ENCODE measurements at regions not wholly inside any gene's neighbourhood (a gene's known extent, or its start where the extent isn't known, plus 50 kb on each side); places are given as distances from the start of the nearest gene placed in this dataset.

DNA sequence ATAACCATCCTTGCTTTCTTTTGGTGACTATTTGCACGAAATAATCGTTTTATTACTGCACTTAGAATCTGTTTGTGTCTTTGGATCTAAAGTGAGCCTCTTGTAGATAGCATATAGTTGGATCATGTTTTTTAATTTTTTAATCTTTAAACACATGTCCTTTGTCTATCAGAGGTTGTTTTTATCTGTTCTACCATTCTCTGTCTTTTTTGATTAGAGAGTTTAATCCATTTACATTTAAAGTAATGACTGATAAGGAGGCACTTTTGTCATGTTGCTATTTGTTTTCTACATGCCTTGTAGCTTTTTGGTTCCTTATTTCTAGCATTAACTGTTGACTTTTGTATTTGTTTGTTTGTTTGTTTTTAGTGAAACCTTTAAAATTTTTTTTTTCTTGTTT lies 506.2 kb upstream of the RGS6 start:
- DNase-seq (no peak), ATAC-seq (no peak)
- Histone ChIP-seq H3K27me3 (no peaks in the 10 kb centered on the region), H3K27ac (no peak overlapping the region), H3K4me1 (no peaks in the 10 kb centered on the region), H3K4me3 (no peak overlapping the region), H3K9me3 (peaks cover 0 to 14% (median 0%) of the 10 kb centered on the region in 3 donors), H3K36me3 (no peaks in the 10 kb centered on the region)
- TF ChIP-seq, protein P1, sequence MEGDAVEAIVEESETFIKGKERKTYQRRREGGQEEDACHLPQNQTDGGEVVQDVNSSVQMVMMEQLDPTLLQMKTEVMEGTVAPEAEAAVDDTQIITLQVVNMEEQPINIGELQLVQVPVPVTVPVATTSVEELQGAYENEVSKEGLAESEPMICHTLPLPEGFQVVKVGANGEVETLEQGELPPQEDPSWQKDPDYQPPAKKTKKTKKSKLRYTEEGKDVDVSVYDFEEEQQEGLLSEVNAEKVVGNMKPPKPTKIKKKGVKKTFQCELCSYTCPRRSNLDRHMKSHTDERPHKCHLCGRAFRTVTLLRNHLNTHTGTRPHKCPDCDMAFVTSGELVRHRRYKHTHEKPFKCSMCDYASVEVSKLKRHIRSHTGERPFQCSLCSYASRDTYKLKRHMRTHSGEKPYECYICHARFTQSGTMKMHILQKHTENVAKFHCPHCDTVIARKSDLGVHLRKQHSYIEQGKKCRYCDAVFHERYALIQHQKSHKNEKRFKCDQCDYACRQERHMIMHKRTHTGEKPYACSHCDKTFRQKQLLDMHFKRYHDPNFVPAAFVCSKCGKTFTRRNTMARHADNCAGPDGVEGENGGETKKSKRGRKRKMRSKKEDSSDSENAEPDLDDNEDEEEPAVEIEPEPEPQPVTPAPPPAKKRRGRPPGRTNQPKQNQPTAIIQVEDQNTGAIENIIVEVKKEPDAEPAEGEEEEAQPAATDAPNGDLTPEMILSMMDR (IDR thresholded peaks at IDR 0.05 in 4 of 5, conservative IDR thresholded peaks at IDR 0.05 in 1 of 5) = no peak
- TF ChIP-seq POLR2A (IDR thresholded peaks at IDR 0.05) = no peak
- intact Hi-C loops (cut with DNase I; ENCODE audit: low total_unique reads) (no loop called here), in situ Hi-C loops (cut with MboI; ENCODE audit: low sequenced_read_pairs in 4 of 4) (no loop called here)

DNA sequence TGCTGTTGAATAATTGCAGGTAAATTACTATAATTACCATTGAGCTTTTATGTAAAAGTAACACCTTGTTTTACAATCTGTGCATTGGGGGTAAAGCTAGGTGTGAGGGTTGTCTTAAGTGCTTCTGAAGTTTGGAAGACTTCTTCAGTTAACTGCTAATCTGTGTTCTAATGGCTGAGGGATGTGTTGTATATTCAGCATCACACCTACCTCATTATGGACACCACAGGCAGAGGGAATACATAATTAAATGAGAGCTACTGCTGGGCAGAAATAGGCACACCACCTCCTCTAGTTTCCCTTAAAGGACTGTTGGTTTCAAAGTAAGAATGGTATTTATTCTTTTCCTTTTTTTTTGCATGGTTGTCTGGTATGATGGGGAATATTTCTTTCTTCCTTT lies 502.3 kb upstream of the RGS6 start:
- in situ Hi-C loops (cut with MboI; ENCODE audit: low sequenced_read_pairs in 4 of 4) = no loop called here

DNA sequence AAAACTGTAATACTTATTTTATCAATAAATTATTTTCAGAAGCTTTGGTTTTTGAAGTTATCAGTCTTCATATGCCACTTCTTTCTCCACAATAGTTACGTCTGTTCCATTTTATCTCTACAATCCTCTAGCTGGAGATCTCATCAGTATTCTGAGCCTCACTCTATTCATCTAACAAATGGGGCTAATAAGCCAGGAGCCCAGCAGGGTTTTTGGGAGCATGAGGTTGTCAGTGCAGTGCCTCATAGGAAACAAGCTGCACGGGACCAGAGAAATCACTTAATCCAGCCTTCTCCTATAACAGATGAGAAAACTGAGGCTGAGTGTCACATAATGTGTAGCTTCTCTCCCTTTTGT lies 501.9 kb upstream of the RGS6 start:
- Histone ChIP-seq H3K4me1 (no peaks in the 10 kb centered on the region), H3K36me3 (no peaks in the 10 kb centered on the region), H3K9me3 (peaks cover 0 to 14% (median 0%) of the 10 kb centered on the region in 3 donors), H3K27me3 (no peaks in the 10 kb centered on the region), H3K27ac (no peak overlapping the region), H3K4me3 (no peak overlapping the region)
- ATAC-seq = no peak
- in situ Hi-C loops (cut with MboI; ENCODE audit: low sequenced_read_pairs in 4 of 4) = no loop called here
- no peak for DNase-seq
- TF ChIP-seq, protein P1 (IDR thresholded peaks at IDR 0.05 in 4 of 5, conservative IDR thresholded peaks at IDR 0.05 in 1 of 5) = no peak
- TF ChIP-seq POLR2A (IDR thresholded peaks at IDR 0.05) = no peak
- intact Hi-C loops (cut with DNase I; ENCODE audit: low total_unique reads) = no loop called here

More for the DNA sequence above, 502.3 kb upstream of the RGS6 start:
- DNase-seq (no peak), ATAC-seq (no peak)
- Histone ChIP-seq H3K4me1 (no peaks in the 10 kb centered on the region), H3K27me3 (no peaks in the 10 kb centered on the region), H3K4me3 (no peak overlapping the region), H3K9me3 (peaks cover 0 to 14% (median 0%) of the 10 kb centered on the region in 3 donors), H3K36me3 (no peaks in the 10 kb centered on the region), H3K27ac (no peak overlapping the region)
- intact Hi-C loops (cut with DNase I; ENCODE audit: low total_unique reads) = no loop called here
- no peak for TF ChIP-seq POLR2A (IDR thresholded peaks at IDR 0.05)
- TF ChIP-seq, protein P1 (IDR thresholded peaks at IDR 0.05 in 4 of 5, conservative IDR thresholded peaks at IDR 0.05 in 1 of 5) = no peak

DNA sequence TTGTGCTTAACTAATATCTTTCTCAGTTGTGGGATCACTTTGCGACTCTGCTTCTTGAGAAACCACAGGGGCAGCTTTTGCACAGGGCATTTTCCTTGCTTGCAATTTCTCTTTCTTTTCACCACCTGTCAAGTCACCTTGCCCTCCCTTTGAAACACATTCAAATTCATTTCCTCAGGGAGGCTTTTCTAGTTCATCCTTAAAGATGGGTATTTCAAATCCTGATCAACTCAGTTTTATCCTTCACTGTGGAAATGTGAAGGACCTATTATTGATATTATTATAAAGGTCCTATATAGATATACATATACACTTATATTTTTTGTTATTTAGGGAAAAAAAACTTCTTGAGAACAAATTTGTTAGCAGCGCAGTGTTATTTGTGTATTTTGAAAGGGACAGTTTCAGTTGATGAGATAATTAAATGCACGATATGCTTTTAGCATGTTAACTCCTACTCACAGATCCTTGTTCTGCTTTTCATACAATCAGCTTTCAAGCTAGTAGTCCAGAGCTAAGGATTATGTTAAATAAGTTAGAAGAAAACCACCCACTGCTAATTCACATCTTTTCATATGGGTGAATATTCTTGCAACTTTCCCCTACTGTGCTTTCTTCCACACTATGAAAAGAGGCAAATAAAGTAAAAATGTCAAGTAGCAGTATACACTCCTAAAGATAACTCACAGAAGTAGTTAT lies 501.4 kb upstream of the RGS6 start:
- in situ Hi-C loops (cut with MboI; ENCODE audit: low sequenced_read_pairs in 4 of 4) = no loop called here

More for the DNA sequence above, 501.4 kb upstream of the RGS6 start:
- no peak for DNase-seq
- ATAC-seq = no peak
- Histone ChIP-seq H3K27ac (no peak overlapping the region), H3K36me3 (no peaks in the 10 kb centered on the region), H3K27me3 (no peaks in the 10 kb centered on the region), H3K4me1 (no peaks in the 10 kb centered on the region), H3K9me3 (peaks cover 0 to 11% (median 0%) of the 10 kb centered on the region in 3 donors), H3K4me3 (no peak overlapping the region)
- TF ChIP-seq, protein P1 (IDR thresholded peaks at IDR 0.05 in 4 of 5, conservative IDR thresholded peaks at IDR 0.05 in 1 of 5) = no peak
- TF ChIP-seq POLR2A (IDR thresholded peaks at IDR 0.05) = no peak
- intact Hi-C loops (cut with DNase I; ENCODE audit: low total_unique reads) = no loop called here

Measured in gastrocnemius medialis (tissue), 4 donors.